ENCODE measurements at regions not wholly inside any gene's neighbourhood (a gene's known extent, or its start where the extent isn't known, plus 50 kb on each side); places are given as distances from the start of the nearest gene placed in this dataset.

DNA sequence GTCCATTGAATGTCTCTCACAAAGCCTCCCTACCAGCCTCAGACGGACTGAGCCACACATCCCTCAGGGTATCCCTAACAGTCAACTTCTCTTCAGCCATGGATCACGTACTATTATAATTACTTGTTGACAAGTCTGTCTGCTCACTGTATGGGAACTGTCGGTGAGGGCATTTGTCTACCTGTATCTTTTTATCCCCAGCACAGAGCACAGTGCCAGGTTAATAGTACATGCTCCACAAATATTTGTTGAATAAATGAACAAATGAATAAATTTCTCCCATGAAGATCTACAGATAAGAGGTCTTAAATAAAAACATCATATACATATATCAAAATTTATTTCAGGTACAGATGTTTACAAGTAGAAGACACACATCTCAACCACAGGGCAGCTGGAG, 414.0 kb downstream of the SOX9 start:
- H3K4me3 ChIP-seq (ENCODE audit: low read length) = no peak overlapping the region
- DNase-seq (ENCODE audit: low read depth, low spot score) = no peak

DNA sequence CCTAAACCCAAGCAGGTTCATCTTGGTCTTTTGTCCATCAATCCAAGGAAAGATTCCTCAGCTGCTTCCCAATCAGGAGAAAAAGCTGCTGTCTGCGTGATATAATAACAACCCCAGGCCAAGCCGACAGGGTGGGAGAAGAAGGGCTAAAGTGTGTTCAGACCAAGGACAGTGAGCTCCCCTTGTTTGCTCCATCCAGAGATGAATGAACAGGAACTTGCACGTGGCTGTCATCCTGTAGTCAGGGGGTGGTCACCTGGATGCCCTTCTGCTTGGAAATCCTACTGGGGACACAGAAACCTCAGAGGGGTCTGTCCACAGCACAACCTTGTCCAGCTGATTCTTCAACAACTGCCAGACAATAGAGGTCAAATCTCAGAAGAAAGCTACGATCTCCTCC, 414.5 kb downstream of the SOX9 start:
- no peak overlapping the region for H3K4me3 ChIP-seq (ENCODE audit: low read length)
- DNase-seq (ENCODE audit: low read depth, low spot score) = no peak

DNA sequence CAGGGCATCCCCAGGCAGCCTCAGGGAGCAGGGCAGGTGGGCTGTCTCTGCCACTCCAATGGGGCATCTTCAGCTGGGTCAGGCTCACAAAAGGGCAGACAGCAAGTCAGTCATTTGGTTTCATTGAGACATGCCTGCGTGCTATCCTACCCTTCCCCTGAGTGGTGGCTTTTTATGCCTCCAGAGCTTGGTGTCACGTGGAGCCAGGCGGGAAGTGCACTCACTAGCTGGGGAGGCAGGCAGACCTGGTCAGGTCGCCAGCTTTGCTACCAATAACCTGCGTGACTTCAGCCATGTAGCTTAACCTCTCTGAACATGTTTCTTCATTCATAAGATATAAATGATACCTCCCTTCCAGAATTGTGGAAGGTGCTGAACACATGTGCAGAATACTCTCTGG, 415.0 kb downstream of the SOX9 start:
- DNase-seq (ENCODE audit: low read depth, low spot score) = no peak
- no peak overlapping the region for H3K4me3 ChIP-seq (ENCODE audit: low read length)

DNA sequence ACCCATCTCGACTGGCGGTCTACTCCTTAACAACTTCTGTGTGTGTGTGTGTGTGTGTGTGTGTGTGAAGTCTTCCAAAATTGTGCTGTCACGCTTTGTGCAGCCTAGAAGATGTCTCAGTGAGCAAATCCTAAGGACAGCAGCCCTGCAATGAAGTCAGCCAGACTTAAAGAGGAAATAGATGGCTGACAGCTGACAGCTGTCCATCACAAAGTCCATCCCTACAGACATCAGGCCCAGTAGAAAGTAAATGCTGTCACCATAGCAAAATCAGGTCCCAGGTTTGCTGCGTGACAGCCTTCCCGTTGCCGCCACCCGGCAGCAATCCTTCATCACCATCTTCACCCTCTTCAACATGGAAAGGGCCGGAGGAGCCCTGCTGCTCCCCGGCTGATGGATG, 416.0 kb downstream of the SOX9 start:
- DNase-seq (ENCODE audit: low read depth, low spot score) = no peak
- H3K4me3 ChIP-seq (ENCODE audit: low read length) = no peak overlapping the region

DNA sequence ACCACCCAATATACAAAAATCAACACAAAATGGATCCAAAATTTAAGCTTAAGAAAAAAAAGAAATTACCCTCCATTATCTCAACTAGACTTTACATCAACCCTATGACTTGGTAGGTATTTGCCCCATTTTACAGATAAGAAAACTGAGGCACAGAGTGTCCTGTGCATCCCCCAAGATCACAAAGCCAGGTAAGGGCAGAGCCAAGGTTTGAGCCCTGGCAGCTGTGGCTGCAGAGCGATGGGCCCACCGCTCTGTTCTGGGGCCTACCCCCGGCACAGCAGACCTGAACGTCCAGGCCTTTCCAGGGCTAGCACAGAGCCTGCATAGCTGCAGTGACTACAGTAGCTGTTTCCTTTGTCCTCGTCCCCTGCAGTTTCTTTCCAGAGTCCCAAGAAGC, 417.6 kb downstream of the SOX9 start:
- no peak overlapping the region for H3K4me3 ChIP-seq (ENCODE audit: low read length)
- DNase-seq (ENCODE audit: low read depth, low spot score) = no peak

DNA sequence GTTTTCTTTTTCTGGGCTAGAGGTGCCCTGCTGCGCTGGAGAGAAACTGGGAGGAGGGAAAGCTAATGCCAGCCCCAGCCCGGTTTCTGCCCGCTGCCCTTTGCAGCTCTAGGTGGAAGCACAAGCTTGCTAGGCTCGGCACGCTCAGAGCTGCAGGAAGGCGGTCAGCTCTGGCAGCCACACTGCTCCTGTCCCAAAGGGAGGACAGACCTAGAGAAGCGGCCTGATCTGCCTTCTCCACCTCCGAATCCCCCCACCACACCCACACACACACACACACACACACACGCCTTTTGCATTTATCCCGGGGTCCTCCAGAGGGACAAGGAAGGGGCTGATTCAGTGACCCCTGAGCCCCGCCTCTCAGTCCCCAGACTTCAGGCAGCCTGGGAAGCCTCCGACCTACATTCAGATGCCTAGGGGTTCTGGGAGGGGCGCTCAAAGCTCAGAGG, 418.1 kb downstream of the SOX9 start:
- no peak overlapping the region for H3K4me3 ChIP-seq (ENCODE audit: low read length)
- no peak for DNase-seq (ENCODE audit: low read depth, low spot score)

DNA sequence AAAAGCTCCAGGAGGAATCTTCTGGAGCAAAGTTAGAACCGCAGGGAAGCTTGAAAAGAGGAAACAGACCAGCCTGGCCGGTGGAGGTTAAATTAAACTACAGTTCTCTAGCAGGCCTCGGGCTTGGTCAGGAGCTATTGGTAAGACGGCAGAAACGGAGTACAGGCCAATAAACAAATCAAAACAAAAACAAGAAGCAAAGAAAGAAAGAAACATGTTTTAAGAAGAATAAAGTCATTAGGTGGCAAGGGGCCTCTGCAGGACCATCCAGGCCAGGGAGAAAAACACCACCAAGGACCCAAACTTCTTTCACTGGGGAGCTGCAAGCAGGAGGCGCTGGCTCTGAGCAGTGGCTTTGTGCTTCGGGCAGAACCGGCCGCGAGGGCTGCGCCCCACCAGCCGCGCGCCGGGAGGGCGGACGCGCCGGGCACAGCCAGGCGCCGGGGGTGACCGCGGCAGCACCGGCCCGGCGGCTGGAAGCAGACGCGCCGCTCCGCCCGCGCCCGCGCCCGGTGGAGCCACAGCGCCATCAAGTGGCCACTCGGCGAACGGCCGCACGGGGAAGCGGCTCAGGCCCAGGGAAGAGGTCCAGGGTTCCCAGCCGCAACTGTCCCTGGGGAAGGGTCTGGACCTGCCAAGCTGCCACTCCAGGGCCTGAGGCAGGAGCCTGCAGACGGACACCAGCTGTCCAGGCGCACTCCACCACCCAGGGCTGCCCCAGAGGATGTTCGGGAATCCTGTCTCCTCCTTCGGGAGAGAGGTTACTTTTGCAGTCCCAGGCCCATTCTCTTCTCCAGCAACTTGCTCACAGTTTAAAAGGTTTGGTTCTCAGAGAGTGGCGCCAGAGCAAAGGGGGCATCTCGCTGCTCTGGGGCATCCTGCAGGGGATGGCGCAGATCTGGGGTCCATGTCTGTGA, 419.4 kb downstream of the SOX9 start:
- no peak overlapping the region for H3K4me3 ChIP-seq (ENCODE audit: low read length)
- DNase-seq (ENCODE audit: low read depth, low spot score) = no peak

DNA sequence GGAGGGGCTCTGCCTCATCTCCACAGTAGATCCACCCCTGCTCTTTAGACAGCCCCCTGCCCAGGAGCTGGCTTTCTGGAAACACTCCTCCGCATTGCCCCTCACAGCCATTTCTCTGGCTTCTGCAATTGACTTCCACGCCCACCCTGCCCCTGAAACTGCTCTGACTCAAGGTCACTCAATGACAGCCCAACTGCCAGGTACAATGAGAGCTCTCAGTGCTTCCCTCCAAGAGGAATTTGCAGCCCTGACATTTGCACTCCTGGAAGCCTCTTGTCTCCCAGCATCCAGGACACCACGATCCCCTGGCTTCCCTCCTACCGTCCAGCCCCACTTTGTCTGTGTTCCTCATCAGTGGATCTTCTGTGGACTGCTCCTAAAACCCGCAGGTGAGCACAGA, 421.5 kb downstream of the SOX9 start:
- no peak for DNase-seq (ENCODE audit: low read depth, low spot score)
- no peak overlapping the region for H3K4me3 ChIP-seq (ENCODE audit: low read length)

DNA sequence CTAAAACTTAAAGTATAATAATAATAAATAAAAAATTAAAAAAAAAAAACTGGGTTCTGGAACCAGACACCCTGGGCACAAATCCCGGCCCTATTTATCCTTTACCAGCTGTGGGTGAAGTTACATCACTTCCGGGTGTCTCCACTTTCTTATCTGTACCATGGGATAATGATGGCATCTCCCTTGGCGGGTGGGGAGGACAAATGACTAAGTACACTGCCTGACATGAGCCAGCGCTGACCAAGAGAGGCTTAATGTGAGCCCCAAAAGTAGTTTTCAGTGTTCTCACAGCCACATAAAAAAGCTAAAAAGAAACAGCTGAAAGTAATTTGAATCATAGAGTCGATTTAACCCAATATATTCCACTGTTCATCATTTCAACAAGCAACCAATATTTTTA, 424.9 kb downstream of the SOX9 start:
- no peak overlapping the region for H3K4me3 ChIP-seq (ENCODE audit: low read length)
- no peak for DNase-seq (ENCODE audit: low read depth, low spot score)

DNA sequence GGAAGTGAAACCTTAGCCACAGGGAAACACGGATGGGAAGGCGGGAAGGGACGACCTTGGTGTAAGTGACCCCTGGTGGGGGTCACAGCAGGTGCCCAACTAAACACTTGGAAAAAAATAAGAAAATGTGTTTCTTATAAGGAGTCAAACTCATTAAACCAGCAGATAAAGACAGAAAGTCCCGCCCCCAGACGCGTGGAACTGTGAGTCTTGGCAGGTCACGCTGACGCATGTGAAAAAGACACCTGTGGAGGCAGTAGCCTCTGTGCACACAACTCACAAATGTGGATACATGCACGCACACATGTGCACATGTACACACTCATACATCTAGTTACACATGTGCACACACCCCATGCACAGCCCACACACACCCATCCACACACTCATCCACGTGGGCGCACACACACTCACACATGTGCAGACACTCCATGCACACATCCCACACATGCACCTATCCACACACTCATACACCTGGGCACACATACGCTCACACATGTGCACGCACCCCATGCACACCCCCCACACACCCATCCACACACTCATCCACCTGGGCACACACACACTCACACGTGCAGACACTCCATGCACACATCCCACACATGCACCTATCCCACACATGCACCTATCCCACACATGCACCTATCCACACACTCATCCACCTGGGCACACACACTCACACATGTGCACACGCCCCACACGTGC, 432.4 kb downstream of the SOX9 start:
- DNase-seq (ENCODE audit: low read depth, low spot score) = no peak
- H3K4me3 ChIP-seq (ENCODE audit: low read length) = no peak overlapping the region

DNA sequence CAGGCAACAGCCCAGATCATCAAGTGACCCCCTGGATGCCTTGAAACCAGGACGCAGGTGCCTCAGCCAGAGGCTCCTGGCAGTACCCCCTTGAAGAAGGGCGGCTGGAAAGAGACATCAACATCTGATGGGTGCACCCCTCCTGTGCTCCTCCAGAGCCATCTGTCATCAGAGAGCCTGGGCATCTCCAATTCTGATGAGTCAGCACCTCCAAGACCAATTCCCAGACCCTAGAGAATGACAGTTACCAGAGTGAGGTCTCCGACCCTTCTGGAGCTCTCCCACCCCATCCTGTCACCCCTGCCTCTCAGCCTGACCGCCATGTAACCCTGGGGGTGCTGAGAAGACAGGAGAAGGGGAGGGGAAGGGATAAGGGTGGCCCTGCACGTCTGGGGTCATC, 433.7 kb downstream of the SOX9 start:
- H3K4me3 ChIP-seq (ENCODE audit: low read length) = no peak overlapping the region
- DNase-seq (ENCODE audit: low read depth, low spot score) = no peak

DNA sequence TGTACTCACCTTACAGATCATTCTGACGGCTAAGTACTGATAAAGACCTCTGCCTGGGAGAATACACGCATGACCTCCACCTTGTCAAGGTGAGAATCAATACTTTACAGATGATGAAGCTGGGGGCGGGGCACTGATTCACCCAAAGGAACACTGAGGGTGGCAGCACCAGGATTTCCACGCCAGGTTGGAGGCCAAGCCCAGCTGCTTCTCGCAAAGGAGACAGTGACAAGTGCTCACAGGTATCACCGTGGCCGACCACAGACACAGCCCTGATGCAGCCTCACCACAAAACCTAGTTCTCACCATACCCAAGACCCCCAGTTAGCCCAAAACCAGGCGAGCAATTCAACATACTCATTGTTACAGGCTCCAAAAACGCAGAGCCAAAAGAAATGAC, 434.2 kb downstream of the SOX9 start:
- no peak overlapping the region for H3K4me3 ChIP-seq (ENCODE audit: low read length)
- no peak for DNase-seq (ENCODE audit: low read depth, low spot score)

DNA sequence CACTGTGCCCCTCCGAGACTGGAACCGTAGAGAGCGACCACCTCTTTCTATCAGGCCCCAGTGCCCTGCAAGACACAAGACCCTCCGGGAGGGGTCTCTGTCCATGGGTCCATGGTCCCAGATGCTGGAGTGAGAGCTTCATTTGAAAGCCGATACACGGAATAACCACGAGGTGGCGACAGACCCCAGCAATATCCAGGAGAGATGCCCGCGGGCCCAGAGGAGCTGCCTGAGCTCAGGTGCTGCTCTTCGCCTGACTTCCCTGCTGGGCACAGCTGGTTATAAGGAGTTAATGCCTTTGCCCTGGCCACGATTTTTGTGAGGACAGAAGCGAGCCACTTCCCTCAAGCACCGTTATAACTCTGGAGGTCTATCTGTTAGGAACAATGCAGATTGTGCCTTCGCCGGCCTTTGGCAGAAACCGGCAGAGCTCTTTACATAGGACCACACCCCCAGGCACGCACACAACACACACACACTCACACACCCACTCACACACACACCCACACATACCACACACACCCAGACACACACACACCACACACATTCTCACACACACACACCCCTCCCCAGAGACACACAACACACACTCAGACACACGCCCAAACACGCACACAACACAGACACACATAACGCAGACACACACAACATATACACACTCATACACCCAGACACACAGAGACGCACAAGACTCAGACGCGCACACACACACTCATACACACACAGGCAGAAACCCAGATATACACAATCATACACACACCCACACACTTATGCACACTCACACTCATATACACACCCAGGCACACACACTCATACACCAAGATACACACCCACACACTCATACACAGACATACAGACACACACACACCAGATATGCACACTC, 436.4 kb downstream of the SOX9 start:
- H3K4me3 ChIP-seq (ENCODE audit: low read length) = no peak overlapping the region
- DNase-seq (ENCODE audit: low read depth, low spot score) = peak; percentile 40

DNA sequence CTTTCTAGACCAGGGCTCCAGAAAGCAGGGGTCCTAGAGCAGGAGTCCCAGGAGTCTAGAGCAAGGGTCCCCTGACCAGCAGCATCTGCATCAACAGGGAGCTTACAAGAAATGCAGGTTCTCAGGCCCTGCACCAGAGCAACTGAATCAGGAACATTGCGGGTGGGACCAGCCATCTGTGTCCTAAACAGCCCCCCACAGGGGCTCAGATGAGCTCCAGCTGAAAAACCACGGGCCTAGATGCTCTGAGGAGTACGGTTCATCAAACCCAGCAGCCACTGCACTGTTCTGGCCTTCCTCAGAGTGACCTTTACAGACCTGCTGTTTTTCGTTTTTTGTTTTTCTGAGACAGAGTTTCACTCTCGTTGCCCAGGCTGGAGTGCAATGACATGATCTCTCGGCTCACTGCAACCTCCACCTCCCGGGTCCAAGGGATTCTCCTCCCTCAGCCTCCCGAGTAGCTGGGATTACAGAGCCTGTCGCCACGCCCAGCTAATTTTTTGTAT, 438.2 kb downstream of the SOX9 start:
- DNase-seq (ENCODE audit: low read depth, low spot score) = no peak
- no peak overlapping the region for H3K4me3 ChIP-seq (ENCODE audit: low read length)

DNA sequence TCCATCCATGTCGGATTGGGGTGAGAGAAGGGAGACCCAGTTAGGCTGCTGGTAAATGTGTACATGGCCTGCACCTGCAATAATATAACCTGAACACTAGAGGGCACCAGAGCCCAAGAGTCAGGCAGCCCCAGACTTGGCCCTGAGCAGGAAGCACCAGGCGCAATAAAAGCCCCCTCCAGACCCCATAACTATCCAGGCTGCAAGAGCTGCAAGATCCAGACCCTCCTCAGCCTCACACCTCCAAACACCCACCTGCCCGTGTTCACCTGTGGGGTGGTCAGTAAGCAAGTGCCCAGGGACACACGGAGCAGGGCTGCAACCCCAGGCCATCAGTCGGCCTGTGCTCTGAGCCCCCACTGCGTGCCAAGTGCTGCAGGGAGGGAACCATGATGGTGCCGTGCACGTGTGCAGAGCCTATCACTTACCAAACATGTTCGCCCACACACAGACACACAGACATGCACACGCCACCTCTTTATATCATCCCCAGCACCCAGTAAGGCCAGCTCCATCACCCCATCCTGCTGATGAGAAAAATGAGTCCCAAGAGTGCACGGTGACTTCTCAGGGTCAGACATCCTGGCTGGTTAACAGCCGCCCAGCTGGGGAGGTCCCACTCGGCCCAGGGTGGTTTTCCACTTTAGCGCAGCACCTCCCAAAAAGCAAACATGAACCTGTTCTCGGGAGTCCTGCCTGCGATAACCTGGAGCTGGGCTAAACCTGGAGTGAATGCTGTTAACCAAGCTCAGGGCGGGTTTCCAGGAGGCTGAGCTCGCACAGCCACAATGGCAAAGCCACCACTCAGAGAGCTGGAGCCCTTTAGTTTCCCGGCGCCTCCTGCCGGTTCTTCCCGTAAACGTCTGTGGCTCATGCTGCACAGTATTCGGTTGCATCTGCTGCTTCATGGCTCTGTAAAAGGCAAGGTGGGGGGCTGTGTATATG, 439.8 kb downstream of the SOX9 start:
- DNase-seq (ENCODE audit: low read depth, low spot score) = peak; percentile 55
- H3K4me3 ChIP-seq (ENCODE audit: low read length) = no peak overlapping the region

DNA sequence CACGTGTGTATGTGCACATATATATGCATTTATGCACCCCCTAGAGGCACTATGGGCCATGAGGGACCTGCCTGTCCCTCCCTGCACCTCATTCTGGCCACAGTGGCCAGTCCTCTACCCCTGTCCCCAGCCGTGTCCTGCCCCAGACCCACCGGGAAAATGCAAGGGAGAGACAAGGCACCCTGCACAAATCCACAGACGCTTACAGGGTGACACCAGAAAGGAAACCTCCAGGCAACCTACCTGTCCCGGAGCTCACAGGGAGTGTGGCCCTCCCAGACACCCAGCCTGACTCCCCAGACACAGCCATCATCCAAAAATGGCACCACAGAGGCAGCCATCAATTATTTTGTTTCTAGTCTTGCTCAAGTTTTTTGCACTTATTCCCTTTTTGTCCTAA, 440.4 kb downstream of the SOX9 start:
- no peak for DNase-seq (ENCODE audit: low read depth, low spot score)
- H3K4me3 ChIP-seq (ENCODE audit: low read length) = no peak overlapping the region

DNA sequence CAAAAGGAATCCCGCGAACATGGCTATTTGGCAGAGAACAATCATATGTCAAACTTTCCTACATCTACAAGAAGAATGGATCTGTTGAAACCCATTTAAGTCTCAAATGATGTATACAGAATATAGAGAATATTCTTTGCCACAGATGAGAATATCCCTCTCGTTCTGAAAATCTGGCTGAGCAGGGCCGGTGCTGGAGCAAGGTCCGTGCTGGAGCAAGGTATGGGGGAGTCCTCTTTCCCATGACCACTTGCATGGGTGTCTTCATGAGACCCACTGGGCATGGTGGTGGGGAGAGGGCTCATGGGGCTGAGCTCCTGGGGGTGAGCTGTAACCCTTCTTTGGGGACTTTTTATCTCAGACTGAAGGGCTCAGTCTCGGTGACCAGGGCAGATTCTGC, 440.9 kb downstream of the SOX9 start:
- no peak overlapping the region for H3K4me3 ChIP-seq (ENCODE audit: low read length)
- no peak for DNase-seq (ENCODE audit: low read depth, low spot score)

DNA sequence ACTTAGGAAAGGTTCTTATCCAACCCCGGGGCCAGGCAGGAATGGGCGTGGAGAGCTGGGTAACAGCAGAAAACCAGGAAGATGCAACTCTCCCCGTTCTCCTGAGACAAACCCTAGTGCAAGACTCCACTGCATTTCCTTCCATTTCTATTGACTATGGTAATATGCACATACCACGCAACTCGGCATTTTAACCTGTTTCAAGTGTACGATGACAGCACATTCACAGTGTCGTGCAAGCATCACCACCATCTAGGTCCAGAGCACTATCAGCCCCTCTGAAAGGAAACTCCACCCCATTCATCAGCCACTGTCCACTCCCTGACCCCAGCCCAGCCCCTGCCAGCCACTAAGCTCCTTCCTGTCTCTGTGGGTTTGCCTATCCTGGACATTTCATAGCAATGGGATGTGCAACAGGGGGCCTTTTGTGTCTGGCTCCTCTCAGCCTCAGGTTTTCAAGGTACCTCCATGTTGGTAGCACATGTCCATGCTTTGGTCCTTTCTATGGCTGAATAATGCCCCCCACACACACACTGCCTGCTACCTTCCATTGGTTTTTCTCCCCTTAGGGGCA, 441.9 kb downstream of the SOX9 start:
- no peak for DNase-seq (ENCODE audit: low read depth, low spot score)
- no peak overlapping the region for H3K4me3 ChIP-seq (ENCODE audit: low read length)
